ENCODE measurements at regions not wholly inside any gene's neighbourhood (a gene's known extent, or its start where the extent isn't known, plus 50 kb on each side); places are given as distances from the start of the nearest gene placed in this dataset.
"Not testable (repeated sequence)": the region's sequence is repeated elsewhere in the genome, so short reads cannot be mapped to it uniquely, and the experiment has no call there.

GRCh38 chr6:60382771-60383170 is 1903.3 kb downstream of the KHDRBS2 start:
- not testable (repeated sequence) for H3K27ac ChIP-seq (ENCODE audit: low read length, poor library complexity, severe bottlenecking); H3K9ac ChIP-seq (ENCODE audit: low read length); H3K9me3 ChIP-seq (ENCODE audit: control insufficient read depth, low read length); H2BK120ac ChIP-seq (ENCODE audit: low read depth, low read length); H2BK12ac ChIP-seq (ENCODE audit: low read length in 2 of 2); H2BK5ac ChIP-seq (ENCODE audit: low read depth, low read length, poor library complexity, severe bottlenecking); H3K27me3 ChIP-seq (ENCODE audit: control insufficient read depth in 1 of 2, insufficient read depth in 1 of 2, low read length in 2 of 2); H2AFZ ChIP-seq (ENCODE audit: low read depth, low read length); H3K4me1 ChIP-seq (ENCODE audit: control insufficient read depth, insufficient read depth, low read depth, low read length); H4K91ac ChIP-seq (ENCODE audit: low read length); H2BK15ac ChIP-seq (ENCODE audit: low read depth, poor library complexity, severe bottlenecking); H3K23ac ChIP-seq (ENCODE audit: low read length in 2 of 2); H4K8ac ChIP-seq (ENCODE audit: low read length); H3K4me2 ChIP-seq (ENCODE audit: low read length, poor library complexity, severe bottlenecking); H3K4ac ChIP-seq (ENCODE audit: low read depth in 1 of 2, low read length in 2 of 2); DNase-seq; H3K4me3 ChIP-seq (ENCODE audit: insufficient read depth in 1 of 2, low read depth in 1 of 2, low read length in 2 of 2); H2AK5ac ChIP-seq (ENCODE audit: low read length, severe bottlenecking); H3K14ac ChIP-seq (ENCODE audit: low read length in 2 of 2); H3K18ac ChIP-seq (ENCODE audit: low read depth in 1 of 2, low read length in 2 of 2); H3K36me3 ChIP-seq (ENCODE audit: control insufficient read depth in 1 of 2, insufficient read depth in 2 of 2, low read depth in 1 of 2, low read length in 2 of 2); H3K79me1 ChIP-seq (replicated peaks; ENCODE audit: low read length, poor library complexity, severe bottlenecking)
- WGBS, result 34% methylated on average over 3 of the region's 5 CpGs

GRCh38 chr6:60374078-60374477 is 1911.9 kb downstream of the KHDRBS2 start:
- H3K23ac ChIP-seq (ENCODE audit: low read length in 2 of 2); H2AFZ ChIP-seq (ENCODE audit: low read depth, low read length); H2BK15ac ChIP-seq (ENCODE audit: low read depth, poor library complexity, severe bottlenecking); H3K14ac ChIP-seq (ENCODE audit: low read length in 2 of 2); H4K91ac ChIP-seq (ENCODE audit: low read length); H3K4me2 ChIP-seq (ENCODE audit: low read length, poor library complexity, severe bottlenecking); H3K4me1 ChIP-seq (ENCODE audit: control insufficient read depth, insufficient read depth, low read depth, low read length); H3K4ac ChIP-seq (ENCODE audit: low read depth in 1 of 2, low read length in 2 of 2); H2BK12ac ChIP-seq (ENCODE audit: low read length in 2 of 2); H3K9me3 ChIP-seq (ENCODE audit: control insufficient read depth, low read length); DNase-seq; H4K8ac ChIP-seq (ENCODE audit: low read length); H3K27ac ChIP-seq (ENCODE audit: low read length, poor library complexity, severe bottlenecking); H3K79me1 ChIP-seq (replicated peaks; ENCODE audit: low read length, poor library complexity, severe bottlenecking); H2BK120ac ChIP-seq (ENCODE audit: low read depth, low read length); H3K36me3 ChIP-seq (ENCODE audit: control insufficient read depth in 1 of 2, insufficient read depth in 2 of 2, low read depth in 1 of 2, low read length in 2 of 2); H3K27me3 ChIP-seq (ENCODE audit: control insufficient read depth in 1 of 2, insufficient read depth in 1 of 2, low read length in 2 of 2); H3K4me3 ChIP-seq (ENCODE audit: insufficient read depth in 1 of 2, low read depth in 1 of 2, low read length in 2 of 2); H2AK5ac ChIP-seq (ENCODE audit: low read length, severe bottlenecking); H2BK5ac ChIP-seq (ENCODE audit: low read depth, low read length, poor library complexity, severe bottlenecking); H3K18ac ChIP-seq (ENCODE audit: low read depth in 1 of 2, low read length in 2 of 2); H3K9ac ChIP-seq (ENCODE audit: low read length): not testable (repeated sequence)
- WGBS, result 50% methylated on average over 1 of the region's 1 CpG

GRCh38 chr6:60367800-60368199 is 1918.2 kb downstream of the KHDRBS2 start:
- not testable (repeated sequence) for H2AK5ac ChIP-seq (ENCODE audit: low read length, severe bottlenecking); H3K14ac ChIP-seq (ENCODE audit: low read length in 2 of 2); H2BK12ac ChIP-seq (ENCODE audit: low read length in 2 of 2); H2BK120ac ChIP-seq (ENCODE audit: low read depth, low read length); H3K4me2 ChIP-seq (ENCODE audit: low read length, poor library complexity, severe bottlenecking); H3K23ac ChIP-seq (ENCODE audit: low read length in 2 of 2); H3K9ac ChIP-seq (ENCODE audit: low read length); H3K27me3 ChIP-seq (ENCODE audit: control insufficient read depth in 1 of 2, insufficient read depth in 1 of 2, low read length in 2 of 2); H3K4me3 ChIP-seq (ENCODE audit: insufficient read depth in 1 of 2, low read depth in 1 of 2, low read length in 2 of 2); H4K8ac ChIP-seq (ENCODE audit: low read length); H2BK5ac ChIP-seq (ENCODE audit: low read depth, low read length, poor library complexity, severe bottlenecking); H4K91ac ChIP-seq (ENCODE audit: low read length); H3K79me1 ChIP-seq (replicated peaks; ENCODE audit: low read length, poor library complexity, severe bottlenecking); H3K9me3 ChIP-seq (ENCODE audit: control insufficient read depth, low read length); H3K4me1 ChIP-seq (ENCODE audit: control insufficient read depth, insufficient read depth, low read depth, low read length); H2BK15ac ChIP-seq (ENCODE audit: low read depth, poor library complexity, severe bottlenecking); H2AFZ ChIP-seq (ENCODE audit: low read depth, low read length); H3K36me3 ChIP-seq (ENCODE audit: control insufficient read depth in 1 of 2, insufficient read depth in 2 of 2, low read depth in 1 of 2, low read length in 2 of 2); H3K4ac ChIP-seq (ENCODE audit: low read depth in 1 of 2, low read length in 2 of 2); H3K18ac ChIP-seq (ENCODE audit: low read depth in 1 of 2, low read length in 2 of 2); H3K27ac ChIP-seq (ENCODE audit: low read length, poor library complexity, severe bottlenecking)
- WGBS, result 59% methylated on average over 4 of the region's 5 CpGs
- peak; percentile 1 for DNase-seq

GRCh38 chr6:60365901-60366300 is 1920.1 kb downstream of the KHDRBS2 start:
- H3K9me3 ChIP-seq (ENCODE audit: control insufficient read depth, low read length); H2AFZ ChIP-seq (ENCODE audit: low read depth, low read length); H3K14ac ChIP-seq (ENCODE audit: low read length in 2 of 2); H3K4me3 ChIP-seq (ENCODE audit: insufficient read depth in 1 of 2, low read depth in 1 of 2, low read length in 2 of 2); H3K4me2 ChIP-seq (ENCODE audit: low read length, poor library complexity, severe bottlenecking); H3K23ac ChIP-seq (ENCODE audit: low read length in 2 of 2); H4K8ac ChIP-seq (ENCODE audit: low read length); H3K18ac ChIP-seq (ENCODE audit: low read depth in 1 of 2, low read length in 2 of 2); H2BK15ac ChIP-seq (ENCODE audit: low read depth, poor library complexity, severe bottlenecking); H3K9ac ChIP-seq (ENCODE audit: low read length); H3K4ac ChIP-seq (ENCODE audit: low read depth in 1 of 2, low read length in 2 of 2); H3K79me1 ChIP-seq (replicated peaks; ENCODE audit: low read length, poor library complexity, severe bottlenecking); H2BK120ac ChIP-seq (ENCODE audit: low read depth, low read length); DNase-seq; H2BK12ac ChIP-seq (ENCODE audit: low read length in 2 of 2); H2AK5ac ChIP-seq (ENCODE audit: low read length, severe bottlenecking); H3K27me3 ChIP-seq (ENCODE audit: control insufficient read depth in 1 of 2, insufficient read depth in 1 of 2, low read length in 2 of 2); H2BK5ac ChIP-seq (ENCODE audit: low read depth, low read length, poor library complexity, severe bottlenecking); H4K91ac ChIP-seq (ENCODE audit: low read length); H3K4me1 ChIP-seq (ENCODE audit: control insufficient read depth, insufficient read depth, low read depth, low read length); H3K27ac ChIP-seq (ENCODE audit: low read length, poor library complexity, severe bottlenecking); H3K36me3 ChIP-seq (ENCODE audit: control insufficient read depth in 1 of 2, insufficient read depth in 2 of 2, low read depth in 1 of 2, low read length in 2 of 2): not testable (repeated sequence)
